Renal cortex interstitium (tissue), 11 donors: ENCODE measurements at regions not wholly inside any gene's neighbourhood (a gene's known extent, or its start where the extent isn't known, plus 50 kb on each side); places are given as distances from the start of the nearest gene placed in this dataset.

Experiments
- DNase-seq, 11 donors: peaks; one replicate each; pipeline ENCODE4 v3.0.0-alpha.2; 2013; ENCODE audit warnings: low read depth in 9 of 11, low spot score in 4 of 11; ENCODE audit errors: extremely low read depth in 1 of 11

GRCh38 chr3:10582733-10583132, 77.3 kb upstream of the ATP2B2 start:
- DNase-seq = no peak

DNA sequence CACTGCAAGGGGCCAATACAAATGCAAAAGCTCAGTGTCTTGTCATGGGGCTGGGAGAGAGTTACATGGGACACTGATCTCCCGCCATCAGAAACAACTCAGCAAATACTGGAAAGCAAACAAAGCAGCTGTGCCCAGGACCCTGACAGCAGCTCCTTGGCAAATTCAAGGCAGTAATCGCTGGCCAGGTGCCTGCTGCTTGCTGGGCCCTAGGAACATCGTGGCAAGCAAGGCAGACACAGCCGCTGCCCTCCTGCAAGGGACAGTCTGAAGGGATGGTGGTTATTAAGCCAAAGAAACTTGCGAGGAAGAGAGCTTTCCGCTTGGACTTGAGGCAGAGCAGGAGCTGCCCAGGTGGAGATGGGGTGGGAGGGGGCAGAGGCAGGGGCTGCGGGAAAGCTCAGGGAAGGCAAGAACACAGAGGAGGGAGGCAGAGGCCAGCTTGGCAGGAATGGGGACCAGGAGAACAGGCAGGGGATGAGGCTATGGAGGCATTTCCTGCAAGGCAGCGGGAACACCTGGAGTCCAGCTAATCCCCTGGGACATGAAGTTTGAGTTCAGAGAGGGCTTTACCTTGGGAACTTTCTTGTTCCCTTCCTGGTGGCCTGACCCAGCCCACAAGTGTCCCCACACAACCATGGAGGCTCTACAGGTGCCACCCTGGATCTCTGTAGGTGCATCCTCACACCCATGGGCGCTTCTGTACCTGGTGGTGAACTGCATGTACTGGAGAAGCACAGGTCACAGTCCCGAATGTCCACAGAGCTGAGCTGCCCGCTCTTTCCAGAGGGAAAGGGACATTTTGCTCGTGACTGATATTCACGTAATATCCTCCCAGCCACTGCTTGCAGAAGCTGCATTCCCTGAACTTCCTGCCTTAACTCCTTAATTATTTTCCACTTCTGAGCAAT, 78.7 kb upstream of the ATP2B2 start:
- no peak for DNase-seq

DNA sequence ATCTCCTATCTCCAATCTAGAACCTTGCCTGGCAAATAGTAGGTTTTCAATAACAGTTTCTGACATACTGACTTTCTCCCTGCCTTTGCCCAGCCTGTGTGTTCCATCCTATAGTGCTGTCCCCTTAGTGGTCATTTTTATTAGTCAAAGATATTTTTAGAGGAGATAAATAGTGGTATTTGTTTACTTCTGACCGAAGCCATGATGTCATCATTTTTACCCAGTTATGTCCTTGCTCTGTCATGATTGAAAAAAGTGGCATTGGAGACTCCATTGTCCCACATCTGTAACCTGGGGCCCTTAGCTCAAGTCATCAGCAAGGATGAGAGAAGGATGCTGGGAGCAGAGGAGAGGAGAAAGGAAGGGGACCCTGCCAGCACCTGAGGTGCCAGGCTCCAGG, 80.6 kb upstream of the ATP2B2 start:
- no peak for DNase-seq

- peak; percentile 67 to 86 (median 77) for DNase-seq
These were observed 89.5 kb upstream of the ATP2B2 start for GRCh38 chr3:10594915-10595314.

DNA sequence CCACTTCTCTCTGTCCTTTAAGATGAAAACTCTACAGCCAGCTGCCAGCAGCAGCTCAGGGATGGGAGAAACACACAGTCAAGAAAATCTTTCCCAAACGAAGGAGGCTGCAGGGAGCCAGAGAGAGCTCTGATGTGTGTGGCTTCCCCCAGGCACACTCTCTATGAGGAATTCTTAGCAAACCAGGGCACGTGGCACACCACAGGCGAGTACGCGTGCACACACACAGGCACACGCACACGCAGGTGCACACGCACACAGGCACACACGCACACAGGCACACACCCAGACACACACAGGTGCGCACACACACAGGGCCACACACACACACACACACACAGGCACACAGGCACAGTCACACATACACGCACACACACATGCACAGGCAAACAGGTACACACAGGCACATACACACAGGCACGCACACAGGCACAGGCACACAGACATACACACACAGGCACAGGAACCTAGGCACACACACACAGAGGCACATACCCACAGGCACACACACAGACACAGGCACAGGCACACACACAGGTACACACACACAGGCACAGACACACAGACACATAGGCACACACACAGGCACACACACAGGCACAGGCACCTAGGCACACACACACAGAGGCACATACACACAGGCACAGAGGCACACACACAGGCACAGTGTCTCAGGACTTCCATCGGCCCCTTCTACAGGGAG, 91.5 kb upstream of the ATP2B2 start:
- DNase-seq = no peak

DNA sequence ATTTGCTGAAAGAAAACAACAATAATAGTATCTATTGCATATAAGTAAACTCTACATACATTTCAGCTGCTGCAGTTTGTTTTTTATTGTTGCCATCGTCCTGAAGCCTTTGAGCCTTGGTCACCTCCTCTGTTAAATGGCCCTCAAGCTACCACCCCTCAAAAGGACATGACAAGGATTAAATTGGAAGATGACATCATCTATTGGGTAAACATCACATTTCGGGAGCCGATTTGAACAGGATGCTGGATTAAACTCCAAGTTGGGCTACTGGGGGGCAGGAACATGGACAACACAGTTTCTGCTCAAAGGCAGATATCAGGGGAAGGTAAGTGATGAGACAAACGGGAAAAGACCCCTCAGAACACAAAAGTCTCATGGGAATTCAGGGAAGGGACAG, 92.3 kb upstream of the ATP2B2 start:
- DNase-seq = no peak

DNA sequence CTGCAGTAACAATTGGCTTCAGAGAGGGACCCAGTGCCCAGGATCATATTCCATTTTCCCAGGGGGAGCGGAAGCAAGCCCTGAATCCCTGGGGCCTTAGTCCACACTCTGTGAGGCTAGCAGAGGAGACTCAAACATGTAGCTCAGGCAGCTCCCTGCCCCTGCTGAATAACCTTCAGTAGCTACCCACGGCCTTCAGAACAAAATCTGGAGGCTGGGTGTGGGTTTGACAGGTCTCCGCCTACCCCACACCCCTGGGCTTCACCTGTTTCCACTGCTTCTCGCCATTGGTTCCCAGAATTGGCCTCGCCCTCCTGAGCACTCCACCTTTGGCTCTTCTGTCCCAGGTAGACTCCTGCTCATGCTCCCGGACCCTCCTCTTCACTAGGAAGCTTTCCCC, 93.6 kb upstream of the ATP2B2 start:
- no peak for DNase-seq

DNA sequence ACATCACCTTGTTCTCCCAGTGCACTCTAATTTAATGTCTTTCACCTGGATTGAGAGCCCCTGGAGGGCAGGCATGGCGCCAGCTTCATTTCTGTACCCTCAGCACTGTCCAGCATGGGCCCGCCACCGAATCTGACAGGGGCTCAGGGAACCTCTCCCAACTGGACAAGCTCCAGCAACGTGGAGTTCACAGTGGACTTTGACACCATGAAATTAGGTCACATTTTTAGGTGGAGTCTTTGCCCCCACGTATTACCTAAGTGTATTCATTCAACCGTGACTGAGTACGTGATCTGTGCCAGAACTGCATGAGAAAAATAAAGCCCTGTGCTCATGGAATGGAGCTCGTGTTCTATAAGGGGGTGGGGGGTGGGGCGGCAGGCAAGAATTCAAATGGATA, 94.1 kb upstream of the ATP2B2 start:
- no peak for DNase-seq

GRCh38 chr3:10600296-10600714, 94.9 kb upstream of the ATP2B2 start:
- DNase-seq = no peak

DNA sequence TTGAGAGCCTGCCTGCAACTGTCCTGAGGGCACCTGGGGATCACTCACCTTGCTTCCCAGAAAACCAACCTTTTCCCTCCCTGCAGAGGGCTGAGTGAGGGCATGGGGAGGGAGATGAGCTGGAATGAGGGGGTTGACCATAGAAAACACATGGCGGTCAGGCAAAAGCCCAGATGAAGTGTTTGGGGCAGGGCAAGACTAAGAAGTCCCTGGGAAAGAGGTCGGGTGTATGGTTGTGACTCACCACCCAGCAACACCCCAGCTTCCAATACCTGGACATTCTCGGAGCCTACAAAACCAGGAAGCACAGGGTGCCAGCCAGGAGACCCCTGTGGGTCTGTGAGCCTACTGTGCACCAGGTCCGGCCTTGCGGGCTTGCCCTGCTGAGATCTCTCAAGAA, 95.3 kb upstream of the ATP2B2 start:
- no peak for DNase-seq

GRCh38 chr3:10601151-10601856, 95.9 kb upstream of the ATP2B2 start:
- no peak for DNase-seq

DNA sequence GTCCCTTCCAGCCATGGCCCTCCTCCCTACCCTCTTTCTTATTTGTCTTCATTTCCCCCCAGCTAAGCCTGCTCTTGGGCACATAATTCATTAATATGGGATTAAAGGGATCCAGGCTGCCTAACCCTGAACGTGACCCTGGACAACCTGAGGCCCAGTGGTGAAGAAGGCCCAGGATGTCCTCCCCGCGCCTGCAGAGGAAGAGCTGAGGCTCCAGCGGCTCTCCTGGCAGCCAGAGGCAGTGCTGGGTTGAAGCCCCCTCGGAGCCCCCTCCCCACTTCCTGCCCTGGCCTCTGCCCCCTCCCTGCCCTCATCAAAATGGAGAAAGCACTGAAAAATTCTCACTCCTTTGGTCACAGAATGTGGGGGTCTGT, 96.5 kb upstream of the ATP2B2 start:
- DNase-seq = no peak

GRCh38 chr3:10602271-10602670, 96.9 kb upstream of the ATP2B2 start:
- peak in 3 of 11 donors; percentile 22 to 46 (median 26) for DNase-seq

DNA sequence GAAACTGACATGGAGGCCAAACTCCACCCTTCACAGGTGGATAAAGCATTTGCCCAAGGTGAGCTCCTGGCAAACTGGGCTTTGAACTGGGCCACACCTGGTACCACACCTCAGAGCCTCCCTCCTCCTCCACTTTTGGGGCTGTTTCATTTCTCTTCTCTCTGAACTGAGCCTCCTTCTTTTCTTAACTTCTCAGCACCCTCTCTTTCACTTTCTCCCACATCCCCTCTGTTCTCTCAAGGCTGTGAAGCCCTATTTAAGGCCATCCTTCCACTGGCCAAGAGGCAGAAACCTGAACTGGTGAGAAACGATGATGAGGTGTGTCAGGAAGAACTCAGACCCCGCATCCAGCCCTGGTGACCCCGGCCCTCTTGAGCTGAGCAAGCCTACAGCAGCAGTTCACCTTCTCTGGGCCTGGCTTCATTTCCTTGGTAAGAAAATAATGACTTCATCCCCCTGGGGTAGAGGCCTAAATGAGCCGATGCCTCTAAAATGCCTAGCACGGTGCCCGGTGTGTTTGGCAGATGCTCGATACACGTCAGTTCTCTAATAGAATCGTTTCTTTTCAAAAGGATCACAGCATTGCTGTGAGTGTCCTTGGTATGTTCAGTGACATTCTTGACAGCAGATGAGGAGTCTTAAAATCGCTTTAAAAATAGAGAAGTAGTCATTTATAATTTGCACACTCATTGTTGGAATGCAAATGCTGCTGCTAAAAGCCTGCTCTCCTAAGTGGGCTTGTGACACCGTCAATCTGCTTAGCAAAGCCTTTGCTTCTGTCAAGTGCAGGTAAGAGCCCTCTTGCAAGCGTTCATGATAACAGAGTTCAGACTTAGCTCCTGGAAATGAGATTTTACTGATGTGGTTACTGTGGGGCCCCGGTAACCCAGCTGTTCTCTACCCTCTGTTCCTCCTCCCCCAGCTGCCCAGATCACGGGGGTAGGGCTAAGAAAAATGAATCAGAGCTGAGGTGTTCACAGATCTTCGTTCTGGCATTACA, 97.7 kb upstream of the ATP2B2 start:
- DNase-seq = no peak

DNA sequence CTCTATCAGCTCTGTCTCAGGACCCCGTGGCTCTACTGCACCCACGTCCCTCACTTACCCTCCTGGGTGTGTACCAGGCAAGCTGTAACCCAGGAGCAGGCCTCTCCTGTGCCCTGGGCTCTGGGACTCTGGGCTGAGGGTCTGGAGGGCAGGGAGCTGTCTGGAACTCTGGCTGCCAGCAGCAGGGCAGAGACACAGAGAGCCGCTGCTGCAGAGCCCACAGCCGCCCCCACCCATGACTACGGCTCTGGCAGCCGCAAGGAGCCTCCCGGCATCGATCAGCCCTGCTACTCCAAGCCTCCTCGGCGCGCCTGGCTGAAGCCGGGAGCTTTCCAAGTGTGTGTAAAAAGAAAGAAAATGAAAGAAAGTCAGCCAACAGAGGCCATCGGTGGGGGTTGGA, 103.7 kb upstream of the ATP2B2 start:
- no peak for DNase-seq

DNA sequence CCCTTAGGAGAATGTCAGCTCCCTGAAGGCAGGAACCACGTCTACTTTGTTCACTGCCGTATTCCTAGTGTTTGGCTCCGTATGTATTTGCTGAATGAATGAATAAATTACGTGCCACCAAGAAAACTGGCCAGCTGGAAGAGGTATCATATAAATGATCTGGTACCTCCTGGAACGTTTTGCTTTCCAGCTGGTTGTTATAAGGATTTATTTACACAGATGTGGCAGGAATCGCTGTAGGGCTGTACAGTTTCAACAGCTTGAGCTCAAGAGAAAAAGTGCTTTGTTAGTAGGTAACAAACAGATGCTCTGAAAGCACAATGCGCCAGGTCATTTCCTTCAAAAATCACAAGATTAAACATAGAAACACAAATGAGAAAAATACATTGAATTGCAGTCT, 108.8 kb upstream of the ATP2B2 start:
- no peak for DNase-seq

- DNase-seq = no peak
These were observed 110.3 kb upstream of the ATP2B2 start for GRCh38 chr3:10615715-10616114.

DNA sequence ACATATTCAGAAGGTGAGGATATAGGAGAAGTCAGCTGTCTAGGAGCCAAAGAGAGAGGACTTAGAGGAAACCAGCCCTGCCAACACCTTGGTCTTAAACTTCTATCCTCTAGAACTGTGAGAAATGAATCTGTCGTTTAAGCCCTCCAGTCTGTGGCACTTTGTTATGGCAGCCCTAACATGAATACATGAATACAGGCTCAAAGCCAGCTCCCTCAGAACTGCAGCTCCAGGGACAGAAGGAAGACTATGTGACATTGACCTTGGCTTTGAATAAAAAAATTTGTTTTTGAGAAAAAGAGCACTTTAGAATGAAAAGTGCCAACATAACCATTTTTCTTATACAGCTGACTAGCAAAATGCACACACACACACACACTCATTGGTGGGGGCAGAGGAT, 110.9 kb upstream of the ATP2B2 start:
- DNase-seq = no peak
